Hepatocyte (in vitro differentiated cells): ENCODE measurements at regions not wholly inside any gene's neighbourhood (a gene's known extent, or its start where the extent isn't known, plus 50 kb on each side); places are given as distances from the start of the nearest gene placed in this dataset.

Experiments used
- EZH2 ChIP-seq: fragments of 200-600 bp; sonication (generic); IDR thresholded peaks from 2 replicates; pipeline ENCODE4 v1.6.1; 2016; ENCODE audit warnings: antibody characterized with exemption, mild to moderate bottlenecking, borderline replicate concordance
- EZH2phosphoT487 ChIP-seq: fragments of 200-600 bp; sonication (generic); IDR thresholded peaks from one replicate; pipeline ENCODE4 v1.6.1; 2018; ENCODE audit warnings: antibody characterized with exemption, mild to moderate bottlenecking, low read depth, moderate library complexity; ENCODE audit not compliant: unreplicated experiment, severe bottlenecking
- TF ChIP-seq, protein P1 (sequence below): fragments of 200-600 bp; sonication (generic); IDR thresholded peaks from 2 replicates; pipeline ENCODE4 v1.5.1; 2016; ENCODE audit warnings: antibody characterized with exemption, mild to moderate bottlenecking; ENCODE audit not compliant: poor library complexity

DNA sequence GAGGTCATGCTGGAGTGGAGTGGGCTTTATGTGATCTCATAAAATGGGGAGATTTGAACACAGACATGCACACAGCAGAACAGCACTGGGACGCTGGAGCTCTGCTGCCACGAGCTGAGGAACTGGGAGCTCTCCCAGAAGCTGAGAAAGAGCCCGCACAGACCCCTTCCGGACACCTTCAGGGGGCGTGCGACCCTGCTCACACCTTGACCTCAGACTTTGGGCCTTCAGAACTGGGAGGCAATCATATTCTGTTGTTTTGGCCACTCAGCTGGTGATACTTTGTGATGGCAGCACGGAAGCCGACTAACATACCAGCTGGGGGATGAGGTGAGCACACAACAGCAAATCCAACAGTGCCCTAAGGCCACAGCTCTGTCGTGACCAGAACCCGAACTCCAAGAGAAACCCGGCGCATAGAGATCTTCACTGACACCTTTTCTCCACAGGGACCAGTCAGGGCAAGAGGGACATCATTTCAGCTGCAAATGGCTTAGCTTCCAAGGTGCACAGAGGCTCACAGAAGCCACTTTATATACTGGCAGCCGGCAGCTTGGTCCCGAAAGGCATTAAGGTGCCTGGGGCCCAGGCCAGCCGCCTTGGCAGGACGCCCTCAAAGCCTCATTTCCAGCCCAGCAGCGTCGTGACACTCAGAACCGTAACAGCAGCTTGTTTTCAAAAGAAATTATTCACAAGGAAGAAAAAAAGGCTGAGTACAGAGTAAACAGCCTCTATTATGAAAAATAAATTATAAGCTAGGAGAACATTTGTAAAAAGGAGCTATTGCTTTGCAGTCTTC is 89.3 kb downstream of the RNASET2 start:
- TF ChIP-seq, protein P1, sequence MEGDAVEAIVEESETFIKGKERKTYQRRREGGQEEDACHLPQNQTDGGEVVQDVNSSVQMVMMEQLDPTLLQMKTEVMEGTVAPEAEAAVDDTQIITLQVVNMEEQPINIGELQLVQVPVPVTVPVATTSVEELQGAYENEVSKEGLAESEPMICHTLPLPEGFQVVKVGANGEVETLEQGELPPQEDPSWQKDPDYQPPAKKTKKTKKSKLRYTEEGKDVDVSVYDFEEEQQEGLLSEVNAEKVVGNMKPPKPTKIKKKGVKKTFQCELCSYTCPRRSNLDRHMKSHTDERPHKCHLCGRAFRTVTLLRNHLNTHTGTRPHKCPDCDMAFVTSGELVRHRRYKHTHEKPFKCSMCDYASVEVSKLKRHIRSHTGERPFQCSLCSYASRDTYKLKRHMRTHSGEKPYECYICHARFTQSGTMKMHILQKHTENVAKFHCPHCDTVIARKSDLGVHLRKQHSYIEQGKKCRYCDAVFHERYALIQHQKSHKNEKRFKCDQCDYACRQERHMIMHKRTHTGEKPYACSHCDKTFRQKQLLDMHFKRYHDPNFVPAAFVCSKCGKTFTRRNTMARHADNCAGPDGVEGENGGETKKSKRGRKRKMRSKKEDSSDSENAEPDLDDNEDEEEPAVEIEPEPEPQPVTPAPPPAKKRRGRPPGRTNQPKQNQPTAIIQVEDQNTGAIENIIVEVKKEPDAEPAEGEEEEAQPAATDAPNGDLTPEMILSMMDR = no peak
- TF ChIP-seq EZH2 (no peak), EZH2phosphoT487 (no peak)
